HG03442 (cell line): ENCODE measurements at regions not wholly inside any gene's neighbourhood (a gene's known extent, or its start where the extent isn't known, plus 50 kb on each side); places are given as distances from the start of the nearest gene placed in this dataset.

Source experiments
- ATAC-seq: cut with Tn5 transposase; IDR thresholded peaks from one replicate; pipeline ENCODE4 v1.9.1; 2021; ENCODE audit warnings: mild to moderate bottlenecking, moderate library complexity; ENCODE audit not compliant: unreplicated experiment

GRCh38 chr5:30957591-30957990 is 235.9 kb upstream of the CDH6 start:
- no peak for ATAC-seq

- no peak for ATAC-seq
Observed at GRCh38 chr5:30956251-30956650, 237.2 kb upstream of the CDH6 start.

GRCh38 chr5:30937070-30937469 is 256.4 kb upstream of the CDH6 start:
- no peak for ATAC-seq

GRCh38 chr5:30933599-30933998 is 259.9 kb upstream of the CDH6 start:
- ATAC-seq, result no peak

GRCh38 chr5:30932273-30933017 is 261.0 kb upstream of the CDH6 start:
- ATAC-seq, result no peak

- ATAC-seq, result no peak
Observed at GRCh38 chr5:30930736-30931135, 262.8 kb upstream of the CDH6 start.

- no peak for ATAC-seq
Observed at GRCh38 chr5:30928956-30929355, 264.5 kb upstream of the CDH6 start.

- no peak for ATAC-seq
Observed at GRCh38 chr5:30926218-30926617, 267.3 kb upstream of the CDH6 start.

- no peak for ATAC-seq
Observed at GRCh38 chr5:30921388-30921787, 272.1 kb upstream of the CDH6 start.

GRCh38 chr5:30918171-30918570 is 275.3 kb upstream of the CDH6 start:
- no peak for ATAC-seq

- ATAC-seq, result no peak
Observed at GRCh38 chr5:30908356-30908755, 285.1 kb upstream of the CDH6 start.

- no peak for ATAC-seq
Observed at GRCh38 chr5:30900367-30900766, 293.1 kb upstream of the CDH6 start.

- ATAC-seq, result no peak
Observed at GRCh38 chr5:30894811-30895210, 298.7 kb upstream of the CDH6 start.

GRCh38 chr5:30891660-30892059 is 301.8 kb upstream of the CDH6 start:
- ATAC-seq, result no peak

- ATAC-seq, result no peak
Observed at GRCh38 chr5:30890377-30890776, 303.1 kb upstream of the CDH6 start.

GRCh38 chr5:30880514-30880913 is 313.0 kb upstream of the CDH6 start:
- ATAC-seq, result no peak

GRCh38 chr5:30879887-30880286 is 313.6 kb upstream of the CDH6 start:
- ATAC-seq, result no peak

GRCh38 chr5:30878746-30879145 is 314.7 kb upstream of the CDH6 start:
- ATAC-seq, result no peak

GRCh38 chr5:30878296-30878695 is 315.2 kb upstream of the CDH6 start:
- no peak for ATAC-seq

GRCh38 chr5:30874241-30875034 is 319.0 kb upstream of the CDH6 start:
- ATAC-seq, result no peak

GRCh38 chr5:30871196-30871595 is 322.3 kb upstream of the CDH6 start:
- ATAC-seq, result no peak

GRCh38 chr5:30867711-30868110 is 325.8 kb upstream of the CDH6 start:
- ATAC-seq, result no peak
